ENCODE measurements at regions not wholly inside any gene's neighbourhood (a gene's known extent, or its start where the extent isn't known, plus 50 kb on each side); places are given as distances from the start of the nearest gene placed in this dataset.

GRCh38 chr13:72043366-72043765 is 176.4 kb upstream of the DACH1 start:
- TF ChIP-seq CTCF (conservative IDR thresholded peaks at IDR 0.05; ENCODE audit: low read length) (no peak), EZH2phosphoT487 (IDR thresholded peaks at IDR 0.05; ENCODE audit: borderline replicate concordance) (no peak)

All from Loucy (cell line).